Mesenchymal stem cell (in vitro differentiated cells and primary cell): ENCODE measurements at regions not wholly inside any gene's neighbourhood (a gene's known extent, or its start where the extent isn't known, plus 50 kb on each side); places are given as distances from the start of the nearest gene placed in this dataset.

Experiments
- DNase-seq: peaks from one replicate; pipeline ENCODE4 v3.0.0-alpha.2; 2013
- H2AFZ ChIP-seq: one replicate; pipeline ENCODE4 v1.6.1; 2013; ENCODE audit warnings: low read depth, mild to moderate bottlenecking, control low read depth, inconsistent platforms, low read length, moderate library complexity
- H2AK5ac ChIP-seq: 2 replicates; pipeline ENCODE4 v1.6.1; 2013; ENCODE audit warnings: low read length, moderate library complexity, mild to moderate bottlenecking, inconsistent platforms; ENCODE audit not compliant: severe bottlenecking
- H2BK120ac ChIP-seq: one replicate; pipeline ENCODE4 v1.6.1; 2013; ENCODE audit warnings: low read depth, mild to moderate bottlenecking, inconsistent platforms, low read length, moderate library complexity
- H2BK12ac ChIP-seq, 2 experiments: one replicate each; pipeline ENCODE4 v1.6.1; 2013; ENCODE audit warnings: inconsistent platforms in 2 of 2, low read length in 2 of 2, mild to moderate bottlenecking in 2 of 2, moderate library complexity in 2 of 2, control low read depth in 1 of 2
- H2BK15ac ChIP-seq: one replicate; pipeline ENCODE4 v1.6.1; 2013; ENCODE audit warnings: mild to moderate bottlenecking, low read depth, inconsistent platforms; ENCODE audit not compliant: poor library complexity, severe bottlenecking
- H2BK5ac ChIP-seq: 2 replicates; pipeline ENCODE4 v1.6.1; 2013; ENCODE audit warnings: low read depth, mild to moderate bottlenecking, low read length, control low read depth, inconsistent platforms; ENCODE audit not compliant: poor library complexity, severe bottlenecking
- H3K14ac ChIP-seq, 2 experiments: one replicate each; pipeline ENCODE4 v1.6.1; 2013; ENCODE audit warnings: inconsistent platforms in 2 of 2, low read length in 2 of 2, control low read depth in 1 of 2, mild to moderate bottlenecking in 1 of 2, moderate library complexity in 1 of 2
- H3K18ac ChIP-seq, 2 experiments: one replicate each; pipeline ENCODE4 v1.6.1; 2013; ENCODE audit warnings: inconsistent platforms in 2 of 2, low read length in 2 of 2, control low read depth in 1 of 2, low read depth in 1 of 2, mild to moderate bottlenecking in 1 of 2
- H3K23ac ChIP-seq, 2 experiments: one replicate each; pipeline ENCODE4 v1.6.1; 2013; ENCODE audit warnings: inconsistent platforms in 2 of 2, low read length in 2 of 2, mild to moderate bottlenecking in 2 of 2, moderate library complexity in 2 of 2, control low read depth in 1 of 2
- H3K27ac ChIP-seq: 2 replicates; pipeline ENCODE4 v1.5.1; 2013; ENCODE audit warnings: mild to moderate bottlenecking, moderate library complexity, low read length, control low read depth, inconsistent platforms; ENCODE audit not compliant: poor library complexity, severe bottlenecking
- H3K27me3 ChIP-seq, 2 experiments: 2 replicates each; pipeline versions ENCODE4 v1.6.1 to v1.7.0; 2013; ENCODE audit warnings: low read length in 2 of 2, mild to moderate bottlenecking in 2 of 2, moderate library complexity in 2 of 2, control low read depth in 1 of 2, inconsistent platforms in 1 of 2; ENCODE audit not compliant: control insufficient read depth in 1 of 2, insufficient read depth in 1 of 2
- H3K36me3 ChIP-seq, 2 experiments: 2 replicates each; pipeline versions ENCODE4 v1.6.1 to v1.7.0; 2013; ENCODE audit warnings: low read length in 2 of 2, control low read depth in 1 of 2, inconsistent platforms in 1 of 2, low read depth in 1 of 2, mild to moderate bottlenecking in 1 of 2; ENCODE audit not compliant: insufficient read depth in 2 of 2, control insufficient read depth in 1 of 2
- H3K4ac ChIP-seq, 2 experiments: one replicate each; pipeline ENCODE4 v1.6.1; 2013; ENCODE audit warnings: inconsistent platforms in 2 of 2, low read length in 2 of 2, mild to moderate bottlenecking in 2 of 2, moderate library complexity in 2 of 2, control low read depth in 1 of 2, low read depth in 1 of 2
- H3K4me1 ChIP-seq: 2 replicates; pipeline ENCODE4 v1.6.1; 2013; ENCODE audit warnings: low read depth, low read length, control low read depth; ENCODE audit not compliant: control insufficient read depth, insufficient read depth
- H3K4me2 ChIP-seq: 2 replicates; pipeline ENCODE4 v1.6.1; 2013; ENCODE audit warnings: low read length, mild to moderate bottlenecking, inconsistent platforms; ENCODE audit not compliant: poor library complexity, severe bottlenecking
- H3K4me3 ChIP-seq, 2 experiments: 2 replicates each; pipeline versions ENCODE4 v1.5.1 to v1.7.0; 2013; ENCODE audit warnings: low read length in 2 of 2, mild to moderate bottlenecking in 2 of 2, control low read depth in 1 of 2, low read depth in 1 of 2; ENCODE audit not compliant: insufficient read depth in 1 of 2
- H3K79me1 ChIP-seq: replicated peaks from 2 replicates; pipeline ENCODE4 v1.6.1; 2013; ENCODE audit warnings: mild to moderate bottlenecking, control low read depth, low read length, inconsistent platforms; ENCODE audit not compliant: poor library complexity, severe bottlenecking
- H3K9ac ChIP-seq: 2 replicates; pipeline ENCODE4 v1.7.0; 2013; ENCODE audit warnings: mild to moderate bottlenecking, low read length, moderate library complexity
- H3K9me3 ChIP-seq: 2 replicates; pipeline ENCODE4 v1.7.0; 2013; ENCODE audit warnings: mild to moderate bottlenecking, low read length; ENCODE audit not compliant: control insufficient read depth
- H4K8ac ChIP-seq: one replicate; pipeline ENCODE4 v1.6.1; 2013; ENCODE audit warnings: inconsistent platforms, mild to moderate bottlenecking, low read length, moderate library complexity
- H4K91ac ChIP-seq: one replicate; pipeline ENCODE4 v1.6.1; 2013; ENCODE audit warnings: mild to moderate bottlenecking, low read length, inconsistent platforms
- WGBS: methylation state at CpG from one replicate; pipeline ENCODE4 v1.1.7; 2013; ENCODE audit warnings: mixed read lengths; 5-methylcytosine and 5-hydroxymethylcytosine counted together

GRCh38 chr2:129911363-129912065, 68.0 kb upstream of the RAB6C start:
- no peaks in the 10 kb centered on the region for H3K79me1 ChIP-seq
- H2AK5ac ChIP-seq, result no peak overlapping the region
- 89% methylated on average over 17 of the region's 17 CpGs for WGBS
- H3K27ac ChIP-seq, result no peak overlapping the region
- H2BK15ac ChIP-seq, result no peak overlapping the region
- H4K8ac ChIP-seq, result no peak overlapping the region
- H2AFZ ChIP-seq, result no peak overlapping the region
- H3K4me1 ChIP-seq, result no peaks in the 10 kb centered on the region
- no peak overlapping the region for H2BK12ac ChIP-seq
- H4K91ac ChIP-seq, result no peak overlapping the region
- no peak overlapping the region for H3K9ac ChIP-seq
- no peaks in the 10 kb centered on the region for H3K36me3 ChIP-seq
- H3K4me2 ChIP-seq, result no peak overlapping the region
- no peak overlapping the region for H3K4ac ChIP-seq
- peaks cover 0 to 62% of the 10 kb centered on the region in 2 experiments for H3K27me3 ChIP-seq
- no peak overlapping the region for H3K14ac ChIP-seq
- H3K18ac ChIP-seq, result no peak overlapping the region
- no peak for DNase-seq
- H2BK5ac ChIP-seq, result no peak overlapping the region
- no peak overlapping the region for H2BK120ac ChIP-seq
- H3K23ac ChIP-seq, result no peak overlapping the region
- peaks cover 7% of the 10 kb centered on the region for H3K9me3 ChIP-seq
- no peak overlapping the region for H3K4me3 ChIP-seq

- H3K23ac ChIP-seq, result no peak overlapping the region
- no peak overlapping the region for H2BK15ac ChIP-seq
- no peak overlapping the region for H2BK5ac ChIP-seq
- peaks cover 0 to 55% of the 10 kb centered on the region in 2 experiments for H3K27me3 ChIP-seq
- H3K27ac ChIP-seq, result no peak overlapping the region
- H3K9ac ChIP-seq, result no peak overlapping the region
- H4K8ac ChIP-seq, result no peak overlapping the region
- WGBS, result 89% methylated on average over 24 of the region's 24 CpGs
- no peak for DNase-seq
- peaks cover 8% of the 10 kb centered on the region for H3K9me3 ChIP-seq
- no peak overlapping the region for H3K18ac ChIP-seq
- H3K79me1 ChIP-seq, result no peaks in the 10 kb centered on the region
- no peak overlapping the region for H2BK120ac ChIP-seq
- no peaks in the 10 kb centered on the region for H3K36me3 ChIP-seq
- H3K4me1 ChIP-seq, result no peaks in the 10 kb centered on the region
- H2BK12ac ChIP-seq, result no peak overlapping the region
- no peak overlapping the region for H3K4ac ChIP-seq
- H3K14ac ChIP-seq, result no peak overlapping the region
- H2AFZ ChIP-seq, result no peak overlapping the region
- no peak overlapping the region for H3K4me3 ChIP-seq
- no peak overlapping the region for H4K91ac ChIP-seq
- no peak overlapping the region for H2AK5ac ChIP-seq
- no peak overlapping the region for H3K4me2 ChIP-seq
These were observed 67.2 kb upstream of the RAB6C start for GRCh38 chr2:129912066-129912820.

- no peak overlapping the region for H3K4me3 ChIP-seq
- H2AK5ac ChIP-seq, result no peak overlapping the region
- H3K14ac ChIP-seq, result no peak overlapping the region
- WGBS, result 82% methylated on average over 17 of the region's 17 CpGs
- no peak overlapping the region for H2AFZ ChIP-seq
- no peak overlapping the region for H2BK120ac ChIP-seq
- no peak for DNase-seq
- no peak overlapping the region for H3K18ac ChIP-seq
- H4K91ac ChIP-seq, result no peak overlapping the region
- H3K36me3 ChIP-seq, result no peaks in the 10 kb centered on the region
- H3K27me3 ChIP-seq, result peaks cover 0 to 47% of the 10 kb centered on the region in 2 experiments
- H2BK5ac ChIP-seq, result no peak overlapping the region
- H3K4me2 ChIP-seq, result no peak overlapping the region
- no peaks in the 10 kb centered on the region for H3K4me1 ChIP-seq
- peaks cover 16% of the 10 kb centered on the region for H3K9me3 ChIP-seq
- no peak overlapping the region for H3K23ac ChIP-seq
- no peak overlapping the region for H4K8ac ChIP-seq
- no peaks in the 10 kb centered on the region for H3K79me1 ChIP-seq
- no peak overlapping the region for H2BK15ac ChIP-seq
- no peak overlapping the region for H3K27ac ChIP-seq
- H3K9ac ChIP-seq, result no peak overlapping the region
- H2BK12ac ChIP-seq, result no peak overlapping the region
- H3K4ac ChIP-seq, result no peak overlapping the region
These were observed 66.4 kb upstream of the RAB6C start for GRCh38 chr2:129912871-129913694.
